Activated CD4-positive, alpha-beta T cell treated with anti-CD3 and anti-CD28 coated beads, Interleukin-10, Interleukin-2, amounts not matched to agents 100 ng/mL and 50 ng/mL, durations not matched to agents 16 hours and 8 hours (primary cell): ENCODE measurements at regions not wholly inside any gene's neighbourhood (a gene's known extent, or its start where the extent isn't known, plus 50 kb on each side); places are given as distances from the start of the nearest gene placed in this dataset.
"Not testable (repeated sequence)": the region's sequence is repeated elsewhere in the genome, so short reads cannot be mapped to it uniquely, and the experiment has no call there.

ENCODE experiments used
- DNase-seq: peaks from one replicate; pipeline ENCODE4 v3.0.0-alpha.2; 2020

DNA sequence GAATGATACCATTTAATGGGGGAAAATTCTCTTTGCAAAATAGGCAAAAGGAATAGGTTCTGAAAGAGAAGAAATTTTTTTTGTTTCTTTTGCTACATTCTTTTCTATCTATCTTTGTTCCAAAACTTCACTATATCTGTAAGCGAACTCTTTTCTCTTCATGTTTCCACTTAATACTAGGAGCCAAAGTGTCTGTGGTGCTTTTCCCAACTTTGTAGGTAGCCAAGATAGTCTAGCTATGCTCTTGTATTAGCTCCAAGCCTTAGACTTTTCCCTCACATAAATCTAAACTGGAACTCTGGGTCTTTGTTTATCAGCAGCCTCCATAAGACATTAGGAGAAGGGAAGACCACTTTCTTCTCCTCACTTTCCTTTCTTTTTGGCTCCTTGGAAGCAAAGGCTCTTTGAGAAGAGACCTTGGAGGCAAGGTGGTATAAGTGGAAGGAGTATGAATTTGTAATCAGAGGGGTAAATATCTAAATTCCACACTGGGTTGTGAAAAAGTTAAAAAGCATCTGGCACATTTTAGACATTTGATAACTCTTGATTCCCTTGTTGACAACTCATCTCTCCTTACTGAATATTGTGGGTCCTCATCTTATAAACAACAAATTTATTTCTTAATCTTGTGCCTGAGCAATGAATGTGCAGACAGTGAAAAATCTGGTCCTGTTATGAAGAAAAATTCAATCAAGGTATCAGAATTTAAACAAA, 130.0 kb downstream of the EHF start:
- DNase-seq, result no peak

DNA sequence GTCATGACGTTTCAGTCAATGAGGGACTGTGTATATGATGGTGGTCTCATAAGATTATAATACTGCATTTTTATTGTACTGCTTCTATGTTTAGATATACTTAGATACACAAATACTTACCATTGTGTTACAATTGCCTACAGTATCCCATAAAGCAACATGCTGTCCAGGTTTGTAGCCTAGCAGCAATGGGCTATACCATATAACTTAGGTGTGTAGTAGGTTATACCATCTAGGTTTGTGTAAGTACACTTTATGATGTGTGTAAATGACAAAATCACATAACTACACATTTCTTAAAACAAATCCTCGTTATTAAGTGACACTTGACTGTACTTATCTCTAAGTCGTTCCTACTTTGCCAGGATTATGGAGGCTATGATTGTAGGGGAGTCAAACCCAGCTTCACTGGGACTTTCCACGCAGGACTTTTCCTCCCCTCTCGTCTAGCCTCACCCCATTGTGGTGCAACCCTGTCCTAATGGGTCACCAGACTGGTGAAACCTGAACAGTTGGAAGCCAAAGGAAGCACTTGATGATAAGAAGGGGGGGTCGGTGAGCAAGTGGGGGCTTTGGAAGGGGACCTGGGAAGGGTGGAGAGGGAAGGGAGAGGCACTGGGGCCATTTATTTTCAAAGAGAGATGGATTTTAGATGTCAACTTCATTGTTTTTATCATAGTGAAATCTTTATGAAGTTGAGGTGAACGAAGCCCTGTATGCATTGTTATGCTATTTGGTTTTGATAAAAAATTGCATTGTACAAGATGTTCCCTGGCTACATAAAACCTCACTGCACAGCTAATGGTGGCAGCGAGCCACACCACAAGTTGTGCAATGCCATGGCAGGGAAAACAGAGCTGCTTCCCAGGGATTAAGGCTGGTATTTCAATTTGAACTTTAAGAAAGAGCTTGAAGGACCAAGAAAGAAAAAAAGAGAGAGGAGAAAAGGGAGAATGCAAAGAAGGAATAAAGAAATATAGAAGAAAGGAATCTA, 129.1 kb downstream of the EHF start:
- no peak for DNase-seq

DNA sequence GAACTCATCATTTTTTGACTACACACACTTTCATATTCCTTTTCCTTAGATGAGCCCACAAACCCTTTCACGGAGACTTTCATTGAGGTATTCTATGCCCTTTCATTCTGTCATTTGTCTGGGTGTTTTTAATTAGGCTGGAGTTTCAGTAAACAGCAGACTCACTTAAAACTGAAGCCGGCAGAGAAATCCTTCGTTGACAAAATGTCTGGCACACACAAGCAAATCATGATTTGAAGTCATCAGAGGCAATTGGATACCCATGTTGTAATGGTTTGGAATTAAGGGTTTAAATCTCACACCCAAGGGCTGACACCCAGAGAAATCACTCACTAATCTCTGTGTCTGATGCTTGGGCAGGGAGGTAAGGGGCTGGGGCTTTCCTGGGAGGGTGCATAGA, 127.1 kb downstream of the EHF start:
- no peak for DNase-seq

DNA sequence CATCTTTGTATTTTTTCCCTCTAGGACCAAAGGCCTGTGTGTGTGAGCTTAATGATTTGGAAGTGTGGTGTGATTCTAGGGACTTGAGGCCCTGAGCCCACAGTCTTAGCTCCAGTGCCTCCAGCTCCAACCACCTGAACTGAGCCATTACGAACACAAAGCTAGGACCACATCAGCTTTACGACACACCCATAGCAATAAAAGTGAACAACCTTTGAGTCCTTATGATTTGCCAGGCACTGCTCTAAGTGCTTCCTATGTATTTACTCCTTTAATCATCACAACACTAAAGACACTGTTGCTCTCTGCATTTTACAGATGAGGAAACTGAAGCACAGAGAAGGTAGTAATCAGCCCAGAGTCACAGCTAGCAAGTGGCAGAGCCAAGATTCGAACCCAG, 126.4 kb downstream of the EHF start:
- DNase-seq, result no peak

DNA sequence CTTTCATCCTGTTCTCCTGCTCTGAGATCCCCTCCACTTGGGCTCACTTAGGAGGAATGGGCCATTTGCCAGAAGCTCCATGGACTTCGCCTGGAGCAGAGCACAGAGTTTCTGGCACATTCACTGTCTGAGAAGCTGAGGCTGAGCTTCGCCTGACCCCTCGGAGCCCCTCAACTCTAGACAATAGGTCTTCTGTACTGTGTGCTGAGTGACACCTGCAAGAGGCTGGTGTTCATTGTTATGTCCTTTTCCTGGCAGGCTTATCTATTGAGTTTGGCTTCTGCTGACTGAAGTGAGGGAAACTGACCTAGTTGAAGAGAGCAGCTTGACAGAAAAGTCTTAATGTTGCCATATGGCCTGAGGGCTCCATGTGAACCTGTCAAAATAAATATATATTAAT, 124.3 kb downstream of the EHF start:
- DNase-seq, result no peak

DNA sequence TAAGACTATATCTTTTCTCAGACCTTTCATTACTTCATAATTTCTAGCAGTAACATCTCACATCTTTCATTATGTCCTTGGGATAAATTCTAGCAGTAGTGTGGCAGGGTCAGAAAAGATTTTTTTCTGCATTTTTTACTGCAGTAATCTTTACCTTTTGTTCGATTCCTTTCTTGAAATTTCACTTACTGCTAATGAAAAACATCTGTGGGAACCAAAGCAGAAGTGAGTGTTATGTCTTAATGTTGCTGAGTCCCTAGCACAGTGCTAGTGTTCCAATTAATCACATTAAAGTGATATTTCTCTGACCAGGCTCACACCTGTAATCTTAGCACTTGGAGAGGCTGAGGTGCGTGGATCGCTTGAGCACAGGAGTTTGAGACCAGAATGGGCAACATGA, 123.6 kb downstream of the EHF start:
- no peak for DNase-seq

DNA sequence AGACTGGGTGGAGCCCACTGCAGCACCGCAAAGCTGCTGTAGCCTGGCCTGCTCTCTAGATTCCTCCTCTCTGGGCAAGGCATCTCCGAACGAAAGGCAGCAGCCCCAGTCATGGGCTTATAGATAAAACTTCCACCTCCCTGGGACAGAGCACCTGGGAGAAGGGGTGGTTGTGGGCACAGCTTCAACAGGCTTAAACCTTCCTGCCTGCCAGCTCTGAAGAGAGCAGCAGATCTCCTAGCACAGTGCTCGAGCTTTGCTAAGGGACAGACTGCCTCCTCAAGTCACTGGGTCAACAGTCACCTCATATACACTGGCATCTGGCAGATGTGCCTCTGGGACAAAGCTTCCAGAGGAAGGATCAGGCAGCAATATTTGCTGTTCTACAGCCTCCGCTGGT, 117.3 kb downstream of the EHF start:
- no peak for DNase-seq

DNA sequence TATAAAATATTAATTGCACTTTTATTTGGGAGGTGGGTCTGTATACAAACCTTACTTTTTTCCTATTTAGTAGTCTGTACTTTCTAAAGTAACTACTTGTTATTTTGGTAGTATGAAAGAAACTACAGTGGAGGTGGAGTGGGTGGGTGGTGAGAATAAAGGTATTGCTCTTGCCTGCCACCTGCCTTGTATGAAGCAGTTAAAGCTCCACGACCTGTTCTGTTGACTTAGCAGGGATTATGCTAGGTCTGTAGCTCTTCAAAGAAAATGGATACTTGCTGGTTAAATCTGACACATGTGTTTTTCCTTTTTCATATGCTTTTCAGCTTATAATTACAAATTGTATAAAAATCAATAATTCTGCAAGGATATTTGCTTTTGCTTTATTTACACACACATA, 111.9 kb downstream of the EHF start:
- DNase-seq, result no peak

DNA sequence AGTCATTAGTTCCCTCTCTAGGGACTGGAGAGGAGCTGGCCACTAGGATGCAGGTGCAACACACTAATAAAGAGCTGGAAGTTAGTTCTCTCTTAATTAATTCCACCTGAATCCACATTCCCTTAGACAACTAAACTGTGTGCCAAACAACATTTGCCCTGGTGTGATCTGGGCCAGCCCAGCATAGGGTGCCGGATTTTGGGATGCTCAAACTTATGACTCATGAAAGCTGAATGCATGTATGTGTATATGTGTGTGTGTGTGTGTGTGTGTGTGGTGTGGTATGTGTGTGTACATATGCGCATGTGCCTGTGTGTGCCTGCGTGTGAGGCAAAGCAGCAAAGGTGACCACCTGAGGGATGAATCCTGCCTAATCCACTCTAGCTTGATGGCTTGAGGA, 110.7 kb downstream of the EHF start:
- no peak for DNase-seq

DNA sequence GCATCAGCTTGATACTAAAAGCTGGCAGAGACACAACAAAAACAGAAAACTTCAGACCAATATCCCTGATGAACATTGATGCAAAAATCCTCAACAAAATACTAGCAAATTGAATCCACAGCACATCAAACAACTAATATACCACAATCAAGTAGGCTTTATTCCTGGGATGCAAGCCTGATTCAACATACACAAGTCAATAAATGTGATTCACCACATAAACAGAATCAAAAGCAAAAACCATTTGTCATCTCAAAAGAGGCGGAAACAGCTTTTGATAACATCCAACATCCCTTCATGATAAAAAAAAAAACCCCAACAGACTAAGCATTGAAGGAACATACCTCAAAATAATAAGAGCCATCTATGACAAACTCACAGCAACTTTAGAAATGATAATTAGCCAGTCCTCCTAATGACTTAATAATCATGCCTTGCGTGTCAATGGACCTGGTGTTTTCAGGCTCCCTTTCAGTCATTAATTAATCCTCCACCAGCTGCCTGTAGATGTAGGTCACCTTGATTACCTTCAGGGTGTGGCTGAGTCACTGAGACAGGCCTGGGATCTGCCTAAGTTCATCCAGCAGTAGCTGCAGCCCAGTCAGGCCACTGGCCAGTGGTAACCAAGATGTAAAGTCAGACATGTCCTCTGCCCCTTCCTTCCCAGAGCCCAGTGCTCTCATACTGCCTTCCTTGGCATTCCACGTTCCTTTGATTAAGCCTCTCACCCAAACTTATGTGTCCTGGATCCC, 109.8 kb downstream of the EHF start:
- no peak for DNase-seq

DNA sequence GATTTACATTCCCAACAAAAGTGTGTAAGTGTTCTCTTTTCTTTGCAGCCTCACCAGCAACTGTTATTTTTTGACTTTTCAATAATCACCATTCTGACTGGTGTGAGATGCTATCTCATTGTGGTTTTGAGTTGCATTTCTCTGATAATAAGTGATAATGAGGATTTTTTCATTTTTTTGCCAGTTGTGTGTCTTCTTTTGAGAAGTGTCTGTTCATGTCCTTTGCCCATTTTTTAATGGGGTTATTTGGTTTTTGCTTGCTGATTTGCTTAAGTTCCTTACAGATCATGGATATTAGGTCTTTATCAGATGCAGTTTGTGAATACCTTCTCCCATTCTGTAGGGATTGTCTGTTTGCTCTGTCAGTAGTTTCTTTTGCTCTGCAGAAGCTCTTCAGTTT, 107.7 kb downstream of the EHF start:
- no peak for DNase-seq

DNA sequence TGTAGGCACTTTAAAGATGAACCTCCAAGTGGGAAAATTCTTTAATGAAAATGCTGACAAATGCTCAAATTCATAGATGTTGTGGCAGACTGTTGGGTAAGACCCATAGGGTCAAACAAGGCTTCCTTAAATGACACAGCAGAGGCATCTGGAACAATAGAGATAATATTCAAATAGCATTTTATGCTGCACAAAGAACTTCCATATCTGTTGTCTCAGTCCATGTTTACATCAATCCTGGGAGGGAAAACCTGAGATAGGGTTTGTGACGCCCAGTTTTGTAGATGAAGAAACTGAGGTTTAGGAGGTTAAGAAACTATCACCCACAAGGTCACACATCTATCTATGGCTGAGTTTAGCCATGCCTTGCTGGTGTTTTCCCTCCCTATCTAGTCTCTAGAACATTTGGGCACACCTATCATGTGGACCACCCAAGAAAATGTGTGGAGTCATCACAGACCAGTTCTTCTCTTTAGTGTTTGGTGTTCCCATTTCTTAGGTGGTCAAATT, 106.4 kb downstream of the EHF start:
- DNase-seq, result no peak

DNA sequence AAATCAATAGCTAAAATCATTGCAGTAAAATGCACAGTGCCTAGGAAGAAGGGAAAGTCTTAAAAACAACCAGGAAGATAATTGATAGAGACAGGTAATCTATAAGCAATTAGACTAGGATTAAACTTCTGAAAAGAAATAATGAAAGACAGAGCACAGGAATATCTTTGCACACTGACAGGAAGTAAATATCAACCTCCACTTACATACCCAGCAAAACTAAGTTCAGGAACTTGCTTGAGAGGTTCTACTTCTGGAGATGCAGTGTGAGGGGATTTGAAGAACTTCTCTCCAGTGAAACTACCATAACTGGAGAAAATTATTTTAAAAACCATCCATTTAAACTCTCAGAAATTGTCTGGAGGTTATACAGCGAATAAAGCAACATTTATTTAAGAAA, 104.1 kb downstream of the EHF start:
- no peak for DNase-seq

DNA sequence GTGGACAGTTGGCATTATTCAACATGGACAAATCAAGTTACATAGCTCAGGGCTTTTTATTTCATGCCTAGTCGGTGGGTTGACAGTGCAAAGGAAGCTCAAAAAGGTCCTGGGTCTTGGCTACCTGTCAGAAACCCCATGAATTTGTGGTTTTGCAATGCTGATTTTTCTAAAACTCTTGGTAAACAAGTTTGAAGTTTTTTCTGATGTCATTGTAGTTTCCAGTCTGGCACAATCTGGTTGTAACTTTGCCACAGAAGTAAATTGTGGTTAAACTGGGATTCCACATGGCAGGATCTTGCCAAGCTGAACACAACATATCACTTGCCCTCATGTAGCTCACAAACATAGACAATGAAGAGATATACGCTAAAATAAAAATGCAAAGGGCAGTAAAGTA, 100.8 kb downstream of the EHF start:
- no peak for DNase-seq

DNA sequence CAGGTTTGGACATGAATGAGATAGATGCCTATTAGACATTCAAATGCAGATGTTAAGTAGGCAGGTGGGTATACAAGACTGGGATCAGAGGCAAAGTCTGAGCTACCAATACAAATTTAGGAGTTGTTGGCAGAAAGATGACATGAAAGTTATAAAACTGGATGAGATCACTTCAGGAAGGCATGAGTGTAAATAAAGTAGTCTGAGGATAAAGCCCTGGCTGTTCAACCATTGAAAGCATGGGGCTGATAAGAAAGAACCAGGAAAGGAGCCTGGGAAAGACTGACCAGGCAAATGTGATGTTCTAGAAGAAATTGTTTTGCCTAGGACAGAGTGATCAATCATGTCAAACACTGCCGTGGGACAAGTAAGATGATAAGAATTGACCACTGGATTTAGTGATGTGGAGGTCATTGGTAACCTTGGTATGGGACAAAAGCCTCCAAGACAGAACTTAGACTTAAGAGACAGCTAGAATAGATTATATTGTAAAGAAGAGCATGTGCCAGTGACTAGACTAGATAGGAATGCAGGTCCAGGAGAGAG, 98.5 kb downstream of the EHF start:
- no peak for DNase-seq

DNA sequence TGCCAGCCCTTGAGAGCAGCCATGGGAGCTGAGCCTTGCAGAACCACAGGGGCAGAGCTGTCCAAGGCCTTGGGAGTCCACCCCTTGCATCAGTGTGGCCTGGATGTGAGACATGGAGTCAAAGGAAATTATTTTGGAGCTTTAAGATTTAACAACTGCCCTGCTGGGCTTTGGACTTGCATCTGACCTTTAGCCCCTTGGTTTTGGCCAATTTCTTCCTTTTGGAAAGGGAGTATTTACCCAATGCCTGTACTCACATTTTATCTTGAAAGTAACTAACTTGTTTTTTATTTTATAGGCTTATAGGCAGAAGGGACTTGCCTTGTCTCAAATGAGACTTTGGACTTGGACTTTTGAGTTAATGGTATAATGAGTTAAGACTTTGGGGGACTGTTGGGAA, 92.7 kb downstream of the EHF start:
- DNase-seq, result not testable (repeated sequence)
